Left ventricle myocardium inferior (tissue), 1 donor: ENCODE measurements at regions not wholly inside any gene's neighbourhood (a gene's known extent, or its start where the extent isn't known, plus 50 kb on each side); places are given as distances from the start of the nearest gene placed in this dataset.

Experiments
- DNase-seq: peaks from one replicate; pipeline ENCODE4 v3.0.0-alpha.2; 2020
- H3K27ac ChIP-seq: fragments of 200-600 bp; replicated peaks from 2 replicates; pipeline ENCODE4 v1.8.0; 2021
- H3K27me3 ChIP-seq: fragments of 200-600 bp; 2 replicates; pipeline ENCODE4 v1.8.0; 2021; ENCODE audit warnings: low read depth
- H3K36me3 ChIP-seq: fragments of 200-600 bp; 2 replicates; pipeline ENCODE4 v1.8.0; 2021
- H3K4me1 ChIP-seq: fragments of 200-600 bp; 2 replicates; pipeline ENCODE4 v1.8.0; 2021
- H3K4me3 ChIP-seq: fragments of 200-600 bp; 2 replicates; pipeline ENCODE4 v1.8.0; 2021; ENCODE audit warnings: mild to moderate bottlenecking, moderate library complexity
- H3K9me3 ChIP-seq: fragments of 200-600 bp; replicated peaks from 2 replicates; pipeline ENCODE4 v1.8.0; 2021
- intact Hi-C: fragments of 100-400 bp; cut with micrococcal nuclease; formaldehyde crosslinking; loops from one replicate; pipeline ENCODE4 v1.11.0; 2022
- TF ChIP-seq, protein P1 (sequence below): fragments of 200-600 bp; IDR thresholded peaks from 2 replicates; pipeline ENCODE4 v1.8.0; 2021; ENCODE audit warnings: antibody characterized with exemption, mild to moderate bottlenecking, borderline replicate concordance
- donor health status: DM: no; HTN: yes; CAD: no; lungs with severe emphysema.

DNA sequence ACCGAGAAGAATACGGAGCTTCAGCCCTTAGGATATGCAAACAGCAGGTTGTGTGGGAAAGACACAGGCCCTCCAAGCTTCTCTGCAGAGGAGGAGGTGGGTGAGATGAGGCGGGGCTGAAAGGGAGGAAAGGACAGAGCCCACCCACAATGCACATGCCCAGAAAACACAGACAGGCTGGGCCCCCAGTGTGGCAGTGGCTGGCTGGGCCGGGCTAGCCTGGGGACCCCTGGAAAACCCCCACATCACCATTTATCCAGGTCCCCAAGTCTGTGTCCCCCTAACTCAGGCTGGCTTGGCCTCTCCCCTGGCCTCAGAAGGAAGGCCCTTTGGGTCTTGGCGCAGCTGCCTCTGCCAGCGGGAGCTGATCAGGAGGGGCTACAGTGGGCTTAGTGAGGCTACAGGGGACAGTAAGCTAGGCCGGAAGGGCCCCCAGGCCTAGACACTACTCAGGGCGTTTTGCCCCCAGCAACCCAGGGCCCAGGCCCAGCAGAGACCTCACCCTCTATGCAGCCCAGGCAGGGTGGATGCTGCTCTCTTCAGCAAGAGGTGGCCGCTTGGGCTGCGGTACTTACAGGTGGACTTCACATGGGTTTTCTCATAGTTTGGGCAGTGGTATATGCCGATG is 119.5 kb downstream of the TUBA3C start:
- Histone ChIP-seq H3K4me3 (no peak overlapping the region), H3K27ac (no peak overlapping the region), H3K27me3 (peaks cover 13% of the 10 kb centered on the region), H3K9me3 (peaks cover 33% of the 10 kb centered on the region), H3K4me1 (no peaks in the 10 kb centered on the region), H3K36me3 (no peaks in the 10 kb centered on the region)
- TF ChIP-seq, protein P1, sequence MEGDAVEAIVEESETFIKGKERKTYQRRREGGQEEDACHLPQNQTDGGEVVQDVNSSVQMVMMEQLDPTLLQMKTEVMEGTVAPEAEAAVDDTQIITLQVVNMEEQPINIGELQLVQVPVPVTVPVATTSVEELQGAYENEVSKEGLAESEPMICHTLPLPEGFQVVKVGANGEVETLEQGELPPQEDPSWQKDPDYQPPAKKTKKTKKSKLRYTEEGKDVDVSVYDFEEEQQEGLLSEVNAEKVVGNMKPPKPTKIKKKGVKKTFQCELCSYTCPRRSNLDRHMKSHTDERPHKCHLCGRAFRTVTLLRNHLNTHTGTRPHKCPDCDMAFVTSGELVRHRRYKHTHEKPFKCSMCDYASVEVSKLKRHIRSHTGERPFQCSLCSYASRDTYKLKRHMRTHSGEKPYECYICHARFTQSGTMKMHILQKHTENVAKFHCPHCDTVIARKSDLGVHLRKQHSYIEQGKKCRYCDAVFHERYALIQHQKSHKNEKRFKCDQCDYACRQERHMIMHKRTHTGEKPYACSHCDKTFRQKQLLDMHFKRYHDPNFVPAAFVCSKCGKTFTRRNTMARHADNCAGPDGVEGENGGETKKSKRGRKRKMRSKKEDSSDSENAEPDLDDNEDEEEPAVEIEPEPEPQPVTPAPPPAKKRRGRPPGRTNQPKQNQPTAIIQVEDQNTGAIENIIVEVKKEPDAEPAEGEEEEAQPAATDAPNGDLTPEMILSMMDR, result no peak
- no peak for DNase-seq
- intact Hi-C loops, result no loop called here

DNA sequence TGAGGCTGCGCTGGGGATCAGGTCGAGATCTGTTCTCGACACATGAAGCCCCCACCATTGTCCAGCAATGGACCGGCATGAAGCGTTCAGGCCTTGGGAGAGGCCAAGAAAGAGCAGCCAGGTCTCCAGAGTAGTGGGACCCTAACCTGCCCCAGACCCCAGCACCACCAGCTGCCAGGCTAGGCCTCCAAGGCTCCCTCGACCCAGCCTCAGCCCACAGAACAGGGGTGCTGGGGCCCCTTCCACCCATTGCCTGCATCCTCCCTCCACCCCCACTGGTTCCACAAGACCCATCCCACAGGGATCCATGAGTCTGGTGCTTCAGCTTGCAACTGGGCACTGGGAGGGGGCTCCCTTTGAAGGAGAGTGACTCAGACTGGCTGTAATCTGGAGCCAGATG is 120.3 kb downstream of the TUBA3C start:
- intact Hi-C loops, result no loop called here
- no peak overlapping the region for H3K27ac ChIP-seq
- TF ChIP-seq, protein P1, result no peak
- no peaks in the 10 kb centered on the region for H3K4me1 ChIP-seq
- H3K27me3 ChIP-seq, result peaks cover 13% of the 10 kb centered on the region
- no peak overlapping the region for H3K4me3 ChIP-seq
- DNase-seq, result no peak
- peaks cover 32% of the 10 kb centered on the region for H3K9me3 ChIP-seq
- no peaks in the 10 kb centered on the region for H3K36me3 ChIP-seq

DNA sequence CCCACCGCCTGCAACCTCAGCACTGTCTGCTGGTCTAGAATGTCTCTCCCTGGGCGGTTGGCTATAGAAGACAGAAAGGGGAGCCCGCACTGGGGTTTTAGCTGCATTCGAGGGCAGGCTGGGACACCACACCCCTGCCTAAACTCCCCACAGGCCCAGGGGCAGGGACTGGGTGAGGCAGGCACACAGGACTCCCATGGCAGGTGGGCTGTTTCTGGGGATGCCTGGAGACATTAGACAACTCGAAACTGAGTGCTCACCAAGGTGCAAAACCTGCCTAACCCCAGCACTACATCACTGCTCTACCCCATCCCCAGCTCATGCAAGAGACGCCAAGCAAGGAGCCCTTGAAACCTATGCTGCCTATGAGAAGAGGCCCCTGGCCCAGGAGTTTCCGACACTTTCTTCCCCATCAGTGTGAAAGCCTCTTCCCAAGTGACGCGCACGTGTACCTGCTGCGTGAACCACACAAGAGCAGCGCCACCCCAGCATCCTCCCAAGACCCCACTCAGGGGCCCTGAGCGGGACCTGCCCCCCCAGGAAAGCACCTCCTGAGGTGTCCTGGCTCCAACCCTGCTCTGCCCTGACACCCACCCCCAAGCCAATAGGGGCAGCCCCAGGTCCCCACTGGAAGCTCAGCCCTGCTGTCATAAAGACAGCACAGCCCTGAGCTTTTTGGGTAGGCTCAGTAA is 121.2 kb downstream of the TUBA3C start:
- no peak overlapping the region for H3K4me3 ChIP-seq
- peaks cover 26% of the 10 kb centered on the region for H3K9me3 ChIP-seq
- intact Hi-C loops, result no loop called here
- H3K36me3 ChIP-seq, result no peaks in the 10 kb centered on the region
- H3K27ac ChIP-seq, result no peak overlapping the region
- TF ChIP-seq, protein P1, result no peak
- peaks cover 13% of the 10 kb centered on the region for H3K27me3 ChIP-seq
- DNase-seq, result no peak
- H3K4me1 ChIP-seq, result no peaks in the 10 kb centered on the region

DNA sequence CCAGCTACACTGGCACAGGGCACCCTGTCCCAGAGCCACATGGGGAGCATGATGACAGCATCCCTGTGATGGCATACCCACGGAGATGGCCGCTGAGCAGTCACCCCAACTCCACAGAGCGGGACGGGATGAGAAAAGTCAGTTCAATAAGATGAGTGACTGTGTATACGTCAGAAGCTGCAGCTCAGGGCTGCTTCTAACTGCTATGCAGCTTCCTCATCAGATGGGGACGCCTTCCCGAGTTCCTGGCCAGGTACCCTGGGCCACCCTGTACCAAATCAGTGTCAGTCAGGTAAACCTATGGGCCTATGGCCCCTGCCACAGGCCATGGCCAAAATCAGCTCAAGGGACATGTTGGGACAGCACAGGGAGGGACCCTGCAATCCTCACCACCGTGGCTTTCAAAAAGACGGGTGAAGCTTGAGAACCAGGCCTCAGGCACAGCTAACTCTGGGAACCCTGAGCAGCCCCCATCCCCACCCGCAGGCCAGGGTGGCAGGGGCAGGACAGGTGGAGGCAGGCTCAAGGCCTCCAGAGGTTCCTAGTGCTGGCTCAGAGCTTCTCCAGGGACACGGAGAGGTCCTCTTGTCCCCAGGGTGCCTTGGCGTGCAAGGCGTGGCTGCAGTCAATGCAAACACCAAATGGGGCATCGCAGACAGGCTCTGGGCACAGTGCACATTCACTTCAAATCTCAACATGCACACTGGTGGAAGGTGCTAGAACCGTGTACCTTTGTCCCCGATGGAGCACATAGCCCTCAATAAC is 122.4 kb downstream of the TUBA3C start:
- intact Hi-C loops, result no loop called here
- H3K36me3 ChIP-seq, result no peaks in the 10 kb centered on the region
- TF ChIP-seq, protein P1, result no peak
- DNase-seq, result no peak
- no peak overlapping the region for H3K27ac ChIP-seq
- peaks cover 13% of the 10 kb centered on the region for H3K27me3 ChIP-seq
- H3K4me3 ChIP-seq, result no peak overlapping the region
- H3K9me3 ChIP-seq, result peaks cover 13% of the 10 kb centered on the region
- H3K4me1 ChIP-seq, result no peaks in the 10 kb centered on the region

DNA sequence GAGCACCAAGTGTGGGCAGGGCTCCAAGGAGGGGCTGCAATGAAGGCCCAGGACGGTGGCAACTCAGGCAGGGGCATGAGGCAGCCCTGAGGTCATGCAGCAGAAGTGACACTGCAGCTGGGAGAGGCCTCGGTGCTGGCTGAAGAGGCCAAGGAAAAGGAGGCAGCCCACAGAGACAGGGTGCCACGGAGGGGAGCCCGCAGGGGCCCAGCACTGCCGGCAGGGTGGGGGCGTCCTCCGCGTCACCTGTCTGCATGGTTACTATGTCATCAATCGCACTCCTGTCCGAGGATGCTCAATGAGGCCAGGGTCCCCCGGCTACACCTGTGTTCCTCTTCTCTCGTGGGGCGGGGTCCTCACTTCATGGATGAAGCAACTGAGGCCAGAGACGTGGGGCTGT is 123.1 kb downstream of the TUBA3C start:
- Histone ChIP-seq H3K36me3 (no peaks in the 10 kb centered on the region), H3K27ac (no peak overlapping the region), H3K9me3 (peaks cover 11% of the 10 kb centered on the region), H3K4me1 (no peaks in the 10 kb centered on the region), H3K27me3 (peaks cover 13% of the 10 kb centered on the region), H3K4me3 (no peak overlapping the region)
- no peak for DNase-seq
- TF ChIP-seq, protein P1, result no peak
- intact Hi-C loops, result no loop called here
